ENCODE measurements at regions not wholly inside any gene's neighbourhood (a gene's known extent, or its start where the extent isn't known, plus 50 kb on each side); places are given as distances from the start of the nearest gene placed in this dataset.

- ChIA-PET CTCF (ENCODE audit: low intra/inter-chr PET ratio, low total read pairs) (no interaction called here), POLR2A (no interaction called here)
- Histone ChIP-seq H3K4me1 (ENCODE audit: insufficient read depth, low read length) (no peaks in the 10 kb centered on the region), H3K4me3 (replicated peaks in 1 of 3; ENCODE audit: insufficient read depth in 1 of 3, low read depth in 2 of 3, low read length in 3 of 3) (no peak overlapping the region), H4K20me1 (ENCODE audit: insufficient read depth, low read length) (no peaks in the 10 kb centered on the region), H3K9me3 (ENCODE audit: low read length) (no peaks in the 10 kb centered on the region), H3K27ac (ENCODE audit: extremely low read length, insufficient read depth, low read length) (no peak overlapping the region), H3K9ac (ENCODE audit: insufficient read depth, low read depth, low read length) (no peak overlapping the region), H3K36me3 (replicated peaks in 1 of 2; ENCODE audit: control insufficient read depth in 1 of 2, insufficient read depth in 2 of 2, low read length in 2 of 2) (no peaks in the 10 kb centered on the region), H3K4me2 (ENCODE audit: low read depth, low read length) (no peak overlapping the region), H2AFZ (ENCODE audit: low read length) (no peak overlapping the region), H3K79me2 (ENCODE audit: insufficient read depth, low read length) (no peaks in the 10 kb centered on the region), H3K27me3 (ENCODE audit: control insufficient read depth in 1 of 2, insufficient read depth in 2 of 2, low read length in 2 of 2) (no peaks in the 10 kb centered on the region)
- FAIRE-seq (no peak), ATAC-seq (no peak), DNase-seq (ENCODE audit: low spot score) (no peak)
- BruUV-seq (replicated peaks), result no TSS peak
- in situ Hi-C loops (cut with HindIII; ENCODE audit: extremely low pct_ligation_motif_present, low pct_unique_long_range_greater_than_20kb), result no loop called here
- 0% methylated on average over 1 of the region's 1 CpG for WGBS (ENCODE audit: low lambda C conversion rate)
- intact Hi-C loops (cut with micrococcal nuclease; ENCODE audit: unreplicated experiment), result no loop called here
- TF ChIP-seq KDM3A (CRISPR knock-in tag; IDR thresholded peaks at IDR 0.05; ENCODE audit: low read depth) (no peak), ZNF260 (CRISPR knock-in tag; IDR thresholded peaks at IDR 0.05; ENCODE audit: borderline replicate concordance, low read depth) (no peak)
Observed at GRCh38 chr2:103025056-103025455, 263.2 kb downstream of the TMEM182 start.

GRCh38 chr2:103028181-103028580, 266.4 kb downstream of the TMEM182 start:
- Histone ChIP-seq H3K36me3 (replicated peaks in 1 of 2; ENCODE audit: control insufficient read depth in 1 of 2, insufficient read depth in 2 of 2, low read length in 2 of 2) (no peaks in the 10 kb centered on the region), H3K4me1 (ENCODE audit: insufficient read depth, low read length) (no peaks in the 10 kb centered on the region), H3K27me3 (ENCODE audit: control insufficient read depth in 1 of 2, insufficient read depth in 2 of 2, low read length in 2 of 2) (no peaks in the 10 kb centered on the region), H2AFZ (ENCODE audit: low read length) (no peak overlapping the region), H4K20me1 (ENCODE audit: insufficient read depth, low read length) (no peaks in the 10 kb centered on the region), H3K4me3 (replicated peaks in 1 of 3; ENCODE audit: insufficient read depth in 1 of 3, low read depth in 2 of 3, low read length in 3 of 3) (no peak overlapping the region), H3K9ac (ENCODE audit: insufficient read depth, low read depth, low read length) (no peak overlapping the region), H3K9me3 (ENCODE audit: low read length) (no peaks in the 10 kb centered on the region), H3K4me2 (ENCODE audit: low read depth, low read length) (no peak overlapping the region), H3K27ac (ENCODE audit: extremely low read length, insufficient read depth, low read length) (no peak overlapping the region), H3K79me2 (ENCODE audit: insufficient read depth, low read length) (no peaks in the 10 kb centered on the region)
- 1% methylated on average over 2 of the region's 2 CpGs for WGBS (ENCODE audit: low lambda C conversion rate)
- no TSS peak for BruUV-seq (replicated peaks)
- intact Hi-C loops (cut with micrococcal nuclease; ENCODE audit: unreplicated experiment), result no loop called here
- DNase-seq (ENCODE audit: low spot score) (no peak), FAIRE-seq (no peak), ATAC-seq (no peak)
- in situ Hi-C loops (cut with HindIII; ENCODE audit: extremely low pct_ligation_motif_present, low pct_unique_long_range_greater_than_20kb), result no loop called here
- TF ChIP-seq ZNF280D (CRISPR knock-in tag; IDR thresholded peaks at IDR 0.05), result no peak
- TF ChIP-seq DR1 (CRISPR knock-in tag; IDR thresholded peaks at IDR 0.05), result no peak
- no peak for TF ChIP-seq HNF4G (IDR thresholded peaks at IDR 0.05; ENCODE audit: borderline replicate concordance, low read depth, low read length)
- no peak for TF ChIP-seq HNF4G (CRISPR knock-in tag; IDR thresholded peaks at IDR 0.05; ENCODE audit: borderline replicate concordance, low read depth)
- no peak for TF ChIP-seq ZNF124 (CRISPR knock-in tag; IDR thresholded peaks at IDR 0.05)
- TF ChIP-seq POLR2A (IDR thresholded peaks at IDR 0.05; ENCODE audit: insufficient read depth in 1 of 2, low read depth in 2 of 2, low read length in 2 of 2), result no peak
- TF ChIP-seq MXD4 (CRISPR knock-in tag; IDR thresholded peaks at IDR 0.05), result no peak
- TF ChIP-seq ZNF710 (CRISPR knock-in tag; IDR thresholded peaks at IDR 0.05; ENCODE audit: borderline replicate concordance), result no peak
- CTCF ChIA-PET (ENCODE audit: low intra/inter-chr PET ratio, low total read pairs), result no interaction called here
- POLR2A ChIA-PET, result no interaction called here
